ENCODE measurements at regions not wholly inside any gene's neighbourhood (a gene's known extent, or its start where the extent isn't known, plus 50 kb on each side); places are given as distances from the start of the nearest gene placed in this dataset.
"Not testable (repeated sequence)": the region's sequence is repeated elsewhere in the genome, so short reads cannot be mapped to it uniquely, and the experiment has no call there.

GRCh38 chr6:122888680-122889079 lies 99.6 kb downstream of the SMPDL3A start:
- H3K14ac ChIP-seq (ENCODE audit: insufficient read length); H3K23ac ChIP-seq (ENCODE audit: insufficient read length); H2AFZ ChIP-seq (ENCODE audit: low read length); H3K4me2 ChIP-seq (ENCODE audit: insufficient read depth in 1 of 2, low read depth in 2 of 2, low read length in 2 of 2); H4K8ac ChIP-seq (ENCODE audit: extremely low read depth, insufficient read depth, low read length); H3K23me2 ChIP-seq (ENCODE audit: low read depth, low read length); H2BK20ac ChIP-seq (ENCODE audit: low read length); FAIRE-seq; H4K91ac ChIP-seq (replicated peaks; ENCODE audit: insufficient read length, low read length); H3K18ac ChIP-seq (ENCODE audit: extremely low read depth, low read length); H2BK15ac ChIP-seq (ENCODE audit: low read length); H3K27ac ChIP-seq (ENCODE audit: low read depth, low read length); H3K9ac ChIP-seq (replicated peaks in 1 of 4; ENCODE audit: extremely low read depth in 1 of 4, low read depth in 3 of 4, low read length in 3 of 4); H3K4me3 ChIP-seq (ENCODE audit: extremely low read depth in 1 of 4, insufficient read depth in 2 of 4, low read depth in 3 of 4, low read length in 4 of 4); H4K5ac ChIP-seq (ENCODE audit: insufficient read length, low read depth, low read length); H3K36me3 ChIP-seq (ENCODE audit: control insufficient read depth in 2 of 4, insufficient read depth in 4 of 4, low read length in 3 of 4); POLR2A ChIA-PET (ENCODE audit: partially characterized antibody); H2AK5ac ChIP-seq (ENCODE audit: low read depth, low read length); H3K9me3 ChIP-seq (ENCODE audit: insufficient read depth in 2 of 2, low read depth in 1 of 2, low read length in 1 of 2); H2BK12ac ChIP-seq (ENCODE audit: low read depth, low read length); H3K56ac ChIP-seq (replicated peaks; ENCODE audit: insufficient read length, low read depth, low read length); H2BK5ac ChIP-seq (ENCODE audit: low read depth, low read length); H3K79me1 ChIP-seq (ENCODE audit: low read depth, low read length); DNase-seq (ENCODE audit: low read depth in 1 of 2, low spot score in 2 of 2); H3K79me2 ChIP-seq (ENCODE audit: control insufficient read depth in 1 of 2, insufficient read depth in 2 of 2, low read length in 2 of 2); H3K27me3 ChIP-seq (replicated peaks in 1 of 4; ENCODE audit: control insufficient read depth in 3 of 4, extremely low read depth in 1 of 4, insufficient read depth in 3 of 4, low read length in 3 of 4); H3K4me1 ChIP-seq (replicated peaks in 1 of 4; ENCODE audit: control insufficient read depth in 3 of 4, insufficient read depth in 4 of 4, low read length in 3 of 4); H2BK120ac ChIP-seq (replicated peaks; ENCODE audit: low read depth, low read length); CTCF ChIA-PET (ENCODE audit: partially characterized antibody); H4K20me1 ChIP-seq (replicated peaks in 1 of 2; ENCODE audit: control insufficient read depth in 1 of 2, insufficient read depth in 2 of 2, low read length in 2 of 2); H3K4ac ChIP-seq (replicated peaks; ENCODE audit: insufficient read length, low read depth, low read length): not testable (repeated sequence)
- 95% methylated on average over 1 of the region's 1 CpG; no CpG with 5 or more reads in 1 of the 2 experiments for WGBS, 2 experiments (ENCODE audit: extremely low coverage in 1 of 2, insufficient coverage in 1 of 2, insufficient read length in 1 of 2, insufficient replicate concordance in 2 of 2, low coverage in 1 of 2, low lambda C conversion rate in 2 of 2, missing lambda C conversion rate in 1 of 2)

Measured in H1 (cell line).